Glutamatergic neuron (in vitro differentiated cells): ENCODE measurements at regions not wholly inside any gene's neighbourhood (a gene's known extent, or its start where the extent isn't known, plus 50 kb on each side); places are given as distances from the start of the nearest gene placed in this dataset.

Experiments used
- DNase-seq: peaks from one replicate; pipeline ENCODE4 v3.0.0; 2022
- H3K27ac Mint-ChIP-seq: one replicate; pipeline ENCODE4 v1.8.0; 2020; ENCODE audit warnings: mild to moderate bottlenecking, mixed read lengths, inconsistent platforms; ENCODE audit not compliant: unreplicated experiment
- H3K27me3 Mint-ChIP-seq: one replicate; pipeline ENCODE4 v1.8.0; 2020; ENCODE audit warnings: mild to moderate bottlenecking, moderate library complexity, mixed read lengths, inconsistent platforms; ENCODE audit not compliant: unreplicated experiment
- H3K36me3 Mint-ChIP-seq: one replicate; pipeline ENCODE4 v1.8.0; 2020; ENCODE audit warnings: mild to moderate bottlenecking, mixed read lengths, inconsistent platforms; ENCODE audit not compliant: unreplicated experiment
- H3K4me1 Mint-ChIP-seq: one replicate; pipeline ENCODE4 v1.8.0; 2020; ENCODE audit warnings: mild to moderate bottlenecking, low read depth, mixed read lengths, inconsistent platforms; ENCODE audit not compliant: unreplicated experiment
- H3K4me3 Mint-ChIP-seq: one replicate; pipeline ENCODE4 v1.8.0; 2020; ENCODE audit warnings: mild to moderate bottlenecking, mixed read lengths, inconsistent platforms; ENCODE audit not compliant: unreplicated experiment
- H3K9me3 Mint-ChIP-seq: one replicate; pipeline ENCODE4 v1.8.0; 2020; ENCODE audit warnings: mild to moderate bottlenecking, moderate library complexity, mixed read lengths, inconsistent platforms; ENCODE audit not compliant: unreplicated experiment
- TF ChIP-seq, protein P1 (sequence below): fragments of 200-600 bp; sonication (generic); IDR thresholded peaks from one replicate; pipeline ENCODE4 v1.5.0; 2021; ENCODE audit not compliant: partially characterized antibody, unreplicated experiment

DNA sequence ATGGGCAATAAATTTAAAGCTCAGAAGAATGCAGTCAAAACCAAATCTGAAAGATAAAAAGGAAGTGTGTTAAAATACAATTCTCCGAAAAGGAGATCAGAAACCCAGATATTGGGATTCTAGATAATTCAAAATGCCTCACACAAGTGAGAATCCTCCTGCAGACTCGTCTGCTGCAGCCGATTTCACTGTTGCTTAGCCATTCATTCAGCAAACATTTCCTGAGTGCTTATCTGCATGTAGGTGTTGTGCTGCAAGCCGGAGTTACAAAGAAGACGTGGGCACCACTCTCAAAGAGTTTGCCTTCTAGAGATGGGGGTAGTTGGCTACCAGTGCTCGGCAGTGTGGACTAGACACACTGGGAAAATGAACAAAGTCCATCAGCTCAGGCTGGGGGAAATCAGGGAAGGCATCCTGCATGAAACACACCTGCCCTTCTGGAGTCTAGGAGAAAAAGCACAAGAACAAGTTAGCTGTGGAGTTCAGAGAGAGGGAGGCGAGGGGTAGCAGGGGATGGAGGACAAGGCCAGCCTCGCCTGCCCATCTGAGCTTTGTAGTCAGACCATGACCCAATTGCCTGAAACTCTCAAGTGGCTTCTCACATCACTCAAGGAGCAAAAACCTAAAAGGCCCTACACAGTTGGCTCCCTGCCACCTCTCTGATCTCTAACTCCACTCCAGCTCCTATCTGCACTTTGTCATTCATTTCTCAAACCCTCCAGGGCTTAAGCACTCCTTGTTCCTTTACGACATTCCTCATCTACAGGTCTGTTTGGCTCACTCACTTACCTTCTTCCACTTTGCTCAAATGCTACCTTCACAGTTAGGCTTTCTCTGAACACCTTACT, 310.0 kb upstream of the DDHD1 start:
- DNase-seq: no peak
- Mint-ChIP-seq H3K9me3 (no peaks in the 10 kb centered on the region), H3K4me1 (no peaks in the 10 kb centered on the region), H3K36me3 (no peaks in the 10 kb centered on the region), H3K4me3 (no peak overlapping the region), H3K27ac (no peak overlapping the region), H3K27me3 (no peaks in the 10 kb centered on the region)
- TF ChIP-seq, protein P1, sequence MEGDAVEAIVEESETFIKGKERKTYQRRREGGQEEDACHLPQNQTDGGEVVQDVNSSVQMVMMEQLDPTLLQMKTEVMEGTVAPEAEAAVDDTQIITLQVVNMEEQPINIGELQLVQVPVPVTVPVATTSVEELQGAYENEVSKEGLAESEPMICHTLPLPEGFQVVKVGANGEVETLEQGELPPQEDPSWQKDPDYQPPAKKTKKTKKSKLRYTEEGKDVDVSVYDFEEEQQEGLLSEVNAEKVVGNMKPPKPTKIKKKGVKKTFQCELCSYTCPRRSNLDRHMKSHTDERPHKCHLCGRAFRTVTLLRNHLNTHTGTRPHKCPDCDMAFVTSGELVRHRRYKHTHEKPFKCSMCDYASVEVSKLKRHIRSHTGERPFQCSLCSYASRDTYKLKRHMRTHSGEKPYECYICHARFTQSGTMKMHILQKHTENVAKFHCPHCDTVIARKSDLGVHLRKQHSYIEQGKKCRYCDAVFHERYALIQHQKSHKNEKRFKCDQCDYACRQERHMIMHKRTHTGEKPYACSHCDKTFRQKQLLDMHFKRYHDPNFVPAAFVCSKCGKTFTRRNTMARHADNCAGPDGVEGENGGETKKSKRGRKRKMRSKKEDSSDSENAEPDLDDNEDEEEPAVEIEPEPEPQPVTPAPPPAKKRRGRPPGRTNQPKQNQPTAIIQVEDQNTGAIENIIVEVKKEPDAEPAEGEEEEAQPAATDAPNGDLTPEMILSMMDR: no peak

DNA sequence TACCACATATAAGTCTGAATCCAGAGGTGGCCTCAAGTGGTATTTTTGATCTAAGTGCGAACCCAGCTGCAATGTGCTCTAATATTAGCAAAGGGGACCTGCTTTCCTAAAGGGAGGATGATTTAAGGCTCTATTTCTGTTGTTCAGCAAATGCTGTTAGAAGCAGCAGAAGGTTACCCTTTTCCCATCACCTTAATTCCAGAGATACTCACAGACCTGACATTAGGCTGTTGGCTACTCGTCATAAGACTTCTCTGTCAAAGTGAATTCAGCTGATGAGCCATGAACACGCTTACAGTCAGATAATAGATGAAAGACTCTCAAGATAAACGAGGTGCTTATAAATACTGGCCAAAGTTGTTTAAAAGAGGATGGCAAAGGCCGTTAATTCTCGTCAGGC, 308.7 kb upstream of the DDHD1 start:
- Mint-ChIP-seq H3K4me1 (no peaks in the 10 kb centered on the region), H3K27ac (no peak overlapping the region), H3K4me3 (no peak overlapping the region), H3K9me3 (no peaks in the 10 kb centered on the region), H3K36me3 (no peaks in the 10 kb centered on the region), H3K27me3 (no peaks in the 10 kb centered on the region)
- TF ChIP-seq, protein P1: no peak
- no peak for DNase-seq

DNA sequence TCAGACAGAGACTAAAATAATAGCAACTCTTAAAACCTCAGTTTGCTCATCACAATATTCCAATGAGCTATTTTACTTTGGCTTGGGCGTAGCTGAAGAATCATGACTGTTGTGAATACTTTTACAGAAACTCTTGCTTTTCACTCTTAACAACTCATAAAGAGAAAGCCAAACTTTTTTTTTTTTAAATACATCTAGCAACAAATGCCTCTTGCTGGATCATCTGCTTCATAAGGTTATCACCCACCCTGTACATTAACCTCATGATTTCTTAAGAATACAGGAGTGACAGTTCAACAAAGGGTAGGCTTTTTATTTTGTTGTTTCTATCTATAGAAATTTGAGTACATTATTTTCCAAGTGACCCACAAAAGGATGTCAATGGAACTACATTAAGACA, 307.4 kb upstream of the DDHD1 start:
- Mint-ChIP-seq H3K27ac (no peak overlapping the region), H3K9me3 (no peaks in the 10 kb centered on the region)
- TF ChIP-seq, protein P1: no peak

DNA sequence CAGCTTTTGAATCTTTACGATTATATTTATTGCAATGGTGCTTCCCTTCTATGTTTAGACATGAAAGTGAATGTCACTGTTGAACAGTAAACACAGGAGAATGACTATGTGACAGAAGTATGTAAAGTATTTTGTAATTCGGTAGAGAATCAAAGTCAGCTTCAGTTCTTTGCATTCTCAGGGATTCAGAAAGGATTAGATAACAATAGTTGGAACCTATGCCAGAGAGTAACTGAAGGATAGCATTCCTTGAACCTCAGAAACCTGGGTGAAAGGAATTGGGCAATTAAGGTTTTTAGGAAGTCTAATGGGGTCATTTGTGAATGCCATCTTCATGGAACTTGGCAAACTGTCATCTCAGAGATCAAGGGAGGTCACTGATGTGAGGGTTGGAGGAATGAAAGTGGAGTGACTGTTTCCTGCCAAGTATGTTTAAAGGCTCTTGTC, 305.3 kb upstream of the DDHD1 start:
- TF ChIP-seq, protein P1: no peak

More for the DNA sequence above, 307.4 kb upstream of the DDHD1 start:
- DNase-seq: no peak
- Mint-ChIP-seq H3K4me3 (no peak overlapping the region), H3K36me3 (no peaks in the 10 kb centered on the region), H3K4me1 (no peaks in the 10 kb centered on the region), H3K27me3 (no peaks in the 10 kb centered on the region)

DNA sequence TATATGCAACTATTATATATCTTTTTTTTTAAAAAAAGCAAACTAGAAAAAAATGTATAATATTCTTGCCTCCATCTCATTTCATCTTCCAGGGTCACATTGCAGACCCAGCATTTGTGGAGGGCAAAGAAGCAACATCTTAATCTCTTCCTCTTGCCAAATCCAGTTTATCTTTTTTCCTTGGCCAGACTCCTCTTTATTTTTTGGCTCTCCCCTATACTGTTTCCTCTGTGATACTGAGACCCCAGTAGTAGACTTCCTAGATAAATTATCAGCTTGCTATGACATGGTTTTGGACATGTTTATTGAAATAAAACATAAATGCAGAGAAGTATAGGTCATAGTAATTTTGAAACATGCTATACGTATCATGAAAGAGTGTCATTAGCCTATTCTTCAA, 303.8 kb upstream of the DDHD1 start:
- Mint-ChIP-seq H3K9me3 (no peaks in the 10 kb centered on the region), H3K27me3 (no peaks in the 10 kb centered on the region), H3K4me3 (no peak overlapping the region), H3K27ac (no peak overlapping the region), H3K4me1 (no peaks in the 10 kb centered on the region), H3K36me3 (no peaks in the 10 kb centered on the region)
- TF ChIP-seq, protein P1: no peak
- no peak for DNase-seq

More for the DNA sequence above, 305.3 kb upstream of the DDHD1 start:
- Mint-ChIP-seq H3K9me3 (no peaks in the 10 kb centered on the region), H3K4me1 (no peaks in the 10 kb centered on the region), H3K36me3 (no peaks in the 10 kb centered on the region), H3K27me3 (no peaks in the 10 kb centered on the region), H3K4me3 (no peak overlapping the region), H3K27ac (no peak overlapping the region)
- no peak for DNase-seq
